Brain microvascular endothelial cell (primary cell): ENCODE measurements at regions not wholly inside any gene's neighbourhood (a gene's known extent, or its start where the extent isn't known, plus 50 kb on each side); places are given as distances from the start of the nearest gene placed in this dataset.

Experiments used
- DNase-seq: peaks from one replicate; pipeline ENCODE4 v3.0.0-alpha.2; 2020
- H3K27ac ChIP-seq: fragments of 250-450 bp; sonication (Bioruptor Pico); 2 replicates; pipeline ENCODE4 v1.5.1; 2020; ENCODE audit warnings: mild to moderate bottlenecking, moderate library complexity
- H3K27me3 ChIP-seq: fragments of 250-450 bp; sonication (Bioruptor Pico); replicated peaks from 2 replicates; pipeline ENCODE4 v1.5.1; 2020; ENCODE audit warnings: mild to moderate bottlenecking
- H3K36me3 ChIP-seq: fragments of 250-450 bp; sonication (Bioruptor Pico); replicated peaks from 2 replicates; pipeline ENCODE4 v1.5.1; 2020; ENCODE audit warnings: mild to moderate bottlenecking
- H3K4me3 ChIP-seq: 2 replicates; pipeline ENCODE4 v1.5.1; 2011; ENCODE audit warnings: low read depth, mild to moderate bottlenecking, control low read depth, low read length, moderate library complexity
- CTCF ChIP-seq: IDR thresholded peaks from 2 replicates; pipeline ENCODE4 v1.5.1; 2011; ENCODE audit warnings: low read depth, mild to moderate bottlenecking, moderate library complexity, low read length, control low read depth, inconsistent platforms; ENCODE audit errors: missing control alignments
- in situ Hi-C: cut with HindIII; loops from 2 replicates; pipeline ENCODE4 v1.10.0; 2017; ENCODE audit warnings: low sequenced_read_pairs, low pct_ligation_motif_present

GRCh38 chr10:130758529-130758928 is 553.0 kb downstream of the TCERG1L start:
- Histone ChIP-seq H3K36me3 (no peaks in the 10 kb centered on the region), H3K27ac (no peak overlapping the region), H3K4me3 (no peak overlapping the region), H3K27me3 (no peaks in the 10 kb centered on the region)
- in situ Hi-C loops = no loop called here
- no peak for DNase-seq
- no peak for TF ChIP-seq CTCF

GRCh38 chr10:130761032-130761575 is 550.4 kb downstream of the TCERG1L start:
- in situ Hi-C loops = no loop called here
- Histone ChIP-seq H3K4me3 (no peak overlapping the region), H3K27me3 (no peaks in the 10 kb centered on the region), H3K36me3 (no peaks in the 10 kb centered on the region), H3K27ac (no peak overlapping the region)
- DNase-seq = no peak
- no peak for TF ChIP-seq CTCF

- Histone ChIP-seq H3K36me3 (no peaks in the 10 kb centered on the region), H3K4me3 (no peak overlapping the region), H3K27me3 (no peaks in the 10 kb centered on the region), H3K27ac (no peak overlapping the region)
- no peak for TF ChIP-seq CTCF
- in situ Hi-C loops = no loop called here
- no peak for DNase-seq
Measured at GRCh38 chr10:130761788-130762301, 549.7 kb downstream of the TCERG1L start.

GRCh38 chr10:130762491-130762890 is 549.0 kb downstream of the TCERG1L start:
- Histone ChIP-seq H3K27me3 (no peaks in the 10 kb centered on the region), H3K27ac (no peak overlapping the region), H3K4me3 (no peak overlapping the region), H3K36me3 (no peaks in the 10 kb centered on the region)
- DNase-seq = no peak
- in situ Hi-C loops = no loop called here
- TF ChIP-seq CTCF = no peak

GRCh38 chr10:130763071-130763470 is 548.5 kb downstream of the TCERG1L start:
- no peaks in the 10 kb centered on the region for H3K36me3 ChIP-seq
- no peak for TF ChIP-seq CTCF
- no peak for DNase-seq
- no peaks in the 10 kb centered on the region for H3K27me3 ChIP-seq
- no peak overlapping the region for H3K27ac ChIP-seq
- in situ Hi-C loops = no loop called here
- no peak overlapping the region for H3K4me3 ChIP-seq

- no peak for DNase-seq
- Histone ChIP-seq H3K36me3 (no peaks in the 10 kb centered on the region), H3K4me3 (no peak overlapping the region), H3K27ac (no peak overlapping the region), H3K27me3 (no peaks in the 10 kb centered on the region)
- in situ Hi-C loops = no loop called here
- no peak for TF ChIP-seq CTCF
Measured at GRCh38 chr10:130763491-130763890, 548.0 kb downstream of the TCERG1L start.
